Left ventricle myocardium inferior (tissue), 1 donor: ENCODE measurements at regions not wholly inside any gene's neighbourhood (a gene's known extent, or its start where the extent isn't known, plus 50 kb on each side); places are given as distances from the start of the nearest gene placed in this dataset.

Experiments
- DNase-seq: peaks from one replicate; pipeline ENCODE4 v3.0.0-alpha.2; 2020
- H3K27ac ChIP-seq: fragments of 200-600 bp; replicated peaks from 2 replicates; pipeline ENCODE4 v1.8.0; 2021
- H3K27me3 ChIP-seq: fragments of 200-600 bp; 2 replicates; pipeline ENCODE4 v1.8.0; 2021; ENCODE audit warnings: low read depth
- H3K36me3 ChIP-seq: fragments of 200-600 bp; 2 replicates; pipeline ENCODE4 v1.8.0; 2021
- H3K4me1 ChIP-seq: fragments of 200-600 bp; 2 replicates; pipeline ENCODE4 v1.8.0; 2021
- H3K4me3 ChIP-seq: fragments of 200-600 bp; 2 replicates; pipeline ENCODE4 v1.8.0; 2021; ENCODE audit warnings: mild to moderate bottlenecking, moderate library complexity
- H3K9me3 ChIP-seq: fragments of 200-600 bp; replicated peaks from 2 replicates; pipeline ENCODE4 v1.8.0; 2021
- CTCF ChIP-seq: fragments of 200-600 bp; IDR thresholded peaks from 2 replicates; pipeline ENCODE4 v1.8.0; 2021; ENCODE audit warnings: antibody characterized with exemption, mild to moderate bottlenecking, borderline replicate concordance
- intact Hi-C: fragments of 100-400 bp; cut with micrococcal nuclease; formaldehyde crosslinking; loops from one replicate; pipeline ENCODE4 v1.11.0; 2022
- donor health status: DM: no; HTN: yes; CAD: no; lungs with severe emphysema.

- no peaks in the 10 kb centered on the region for H3K36me3 ChIP-seq
- TF ChIP-seq CTCF, result no peak
- no peaks in the 10 kb centered on the region for H3K4me1 ChIP-seq
- intact Hi-C loops, result no loop called here
- no peaks in the 10 kb centered on the region for H3K9me3 ChIP-seq
- H3K4me3 ChIP-seq, result no peak overlapping the region
- no peaks in the 10 kb centered on the region for H3K27me3 ChIP-seq
- DNase-seq, result no peak
- no peak overlapping the region for H3K27ac ChIP-seq
These were observed 170.6 kb upstream of the DIO2 start for GRCh38 chr14:80381807-80382363.

- intact Hi-C loops, result no loop called here
- DNase-seq, result no peak
These were observed 167.7 kb upstream of the DIO2 start for GRCh38 chr14:80379035-80379434.

GRCh38 chr14:80378084-80378690, 166.9 kb upstream of the DIO2 start:
- DNase-seq, result no peak
- no peaks in the 10 kb centered on the region for H3K27me3 ChIP-seq
- H3K27ac ChIP-seq, result no peak overlapping the region
- H3K4me1 ChIP-seq, result no peaks in the 10 kb centered on the region
- intact Hi-C loops, result no loop called here
- no peaks in the 10 kb centered on the region for H3K9me3 ChIP-seq
- H3K4me3 ChIP-seq, result no peak overlapping the region
- no peak for TF ChIP-seq CTCF
- no peaks in the 10 kb centered on the region for H3K36me3 ChIP-seq

More at GRCh38 chr14:80379035-80379434, 167.7 kb upstream of the DIO2 start:
- Histone ChIP-seq H3K27ac (no peak overlapping the region), H3K4me3 (no peak overlapping the region), H3K36me3 (no peaks in the 10 kb centered on the region), H3K9me3 (no peaks in the 10 kb centered on the region), H3K4me1 (no peaks in the 10 kb centered on the region), H3K27me3 (no peaks in the 10 kb centered on the region)
- TF ChIP-seq CTCF, result no peak

GRCh38 chr14:80364816-80365215, 153.5 kb upstream of the DIO2 start:
- H3K4me3 ChIP-seq, result no peak overlapping the region
- intact Hi-C loops, result no loop called here
- no peak for DNase-seq
- H3K36me3 ChIP-seq, result no peaks in the 10 kb centered on the region
- peaks cover 28% of the 10 kb centered on the region for H3K9me3 ChIP-seq
- no peaks in the 10 kb centered on the region for H3K27me3 ChIP-seq
- H3K27ac ChIP-seq, result no peak overlapping the region
- TF ChIP-seq CTCF, result no peak
- no peaks in the 10 kb centered on the region for H3K4me1 ChIP-seq

GRCh38 chr14:80364274-80364673, 153.0 kb upstream of the DIO2 start:
- intact Hi-C loops, result no loop called here
- Histone ChIP-seq H3K4me1 (no peaks in the 10 kb centered on the region), H3K4me3 (no peak overlapping the region), H3K36me3 (no peaks in the 10 kb centered on the region), H3K27ac (no peak overlapping the region), H3K27me3 (no peaks in the 10 kb centered on the region), H3K9me3 (peaks cover 23% of the 10 kb centered on the region)
- no peak for DNase-seq
- TF ChIP-seq CTCF, result peak; percentile 32
